ENCODE measurements at regions not wholly inside any gene's neighbourhood (a gene's known extent, or its start where the extent isn't known, plus 50 kb on each side); places are given as distances from the start of the nearest gene placed in this dataset.

GRCh38 chr2:129255610-129256313 lies 723.7 kb upstream of the RAB6C start:
- FAIRE-seq (peak; percentile 31), DNase-seq (ENCODE audit: insufficient read length, low spot score) (no peak)
- TF ChIP-seq POU2F2 (IDR thresholded peaks at IDR 0.05; ENCODE audit: low read depth, low read length) = no peak
- no peak for TF ChIP-seq POLR2A (IDR thresholded peaks at IDR 0.05; ENCODE audit: low read depth, low read length)
- TF ChIP-seq PAX5 (IDR thresholded peaks at IDR 0.05; ENCODE audit: insufficient read depth, low read length, severe bottlenecking) = no peak
- TF ChIP-seq TAF1 (IDR thresholded peaks at IDR 0.05; ENCODE audit: low read depth, low read length) = no peak
- TF ChIP-seq SPI1 (IDR thresholded peaks at IDR 0.05; ENCODE audit: low read depth, low read length) = no peak

GRCh38 chr2:129256642-129257041 lies 722.8 kb upstream of the RAB6C start:
- DNase-seq (ENCODE audit: insufficient read length, low spot score) = no peak
- no peak for FAIRE-seq
- no peak for TF ChIP-seq POLR2AphosphoS5 (IDR thresholded peaks at IDR 0.05; ENCODE audit: low read depth, low read length)
- TF ChIP-seq PAX5 (IDR thresholded peaks at IDR 0.05; ENCODE audit: insufficient read depth, low read length, severe bottlenecking) = no peak
- TF ChIP-seq SPI1 (IDR thresholded peaks at IDR 0.05; ENCODE audit: low read depth, low read length) = no peak
- TF ChIP-seq TAF1 (IDR thresholded peaks at IDR 0.05; ENCODE audit: low read depth, low read length) = no peak
- no peak for TF ChIP-seq POLR2A (IDR thresholded peaks at IDR 0.05; ENCODE audit: low read depth, low read length)
- no peak for TF ChIP-seq POU2F2 (IDR thresholded peaks at IDR 0.05; ENCODE audit: low read depth, low read length)

GRCh38 chr2:129262934-129263333 lies 716.5 kb upstream of the RAB6C start:
- no peak for FAIRE-seq
- no peak for TF ChIP-seq TAF1 (IDR thresholded peaks at IDR 0.05; ENCODE audit: low read depth, low read length)
- no peak for TF ChIP-seq POLR2AphosphoS5 (IDR thresholded peaks at IDR 0.05; ENCODE audit: low read depth, low read length)
- no peak for TF ChIP-seq POU2F2 (IDR thresholded peaks at IDR 0.05; ENCODE audit: low read depth, low read length)
- TF ChIP-seq PAX5 (IDR thresholded peaks at IDR 0.05; ENCODE audit: insufficient read depth, low read length, severe bottlenecking) = no peak
- no peak for TF ChIP-seq POLR2A (IDR thresholded peaks at IDR 0.05; ENCODE audit: low read depth, low read length)
- no peak for DNase-seq (ENCODE audit: insufficient read length, low spot score)

GRCh38 chr2:129263939-129264338 lies 715.5 kb upstream of the RAB6C start:
- DNase-seq (ENCODE audit: insufficient read length, low spot score) (no peak), FAIRE-seq (no peak)
- no peak for TF ChIP-seq SPI1 (IDR thresholded peaks at IDR 0.05; ENCODE audit: low read depth, low read length)
- no peak for TF ChIP-seq POLR2AphosphoS5 (IDR thresholded peaks at IDR 0.05; ENCODE audit: low read depth, low read length)
- no peak for TF ChIP-seq POLR2A (IDR thresholded peaks at IDR 0.05; ENCODE audit: low read depth, low read length)
- no peak for TF ChIP-seq POU2F2 (IDR thresholded peaks at IDR 0.05; ENCODE audit: low read depth, low read length)
- TF ChIP-seq PAX5 (IDR thresholded peaks at IDR 0.05; ENCODE audit: insufficient read depth, low read length, severe bottlenecking) = no peak
- TF ChIP-seq TAF1 (IDR thresholded peaks at IDR 0.05; ENCODE audit: low read depth, low read length) = no peak

GRCh38 chr2:129267559-129267958 lies 711.9 kb upstream of the RAB6C start:
- TF ChIP-seq PAX5 (IDR thresholded peaks at IDR 0.05; ENCODE audit: insufficient read depth, low read length, severe bottlenecking) (no peak), SPI1 (IDR thresholded peaks at IDR 0.05; ENCODE audit: low read depth, low read length) (no peak), POLR2AphosphoS5 (IDR thresholded peaks at IDR 0.05; ENCODE audit: low read depth, low read length) (no peak)
- FAIRE-seq (no peak), DNase-seq (ENCODE audit: insufficient read length, low spot score) (no peak)

DNA sequence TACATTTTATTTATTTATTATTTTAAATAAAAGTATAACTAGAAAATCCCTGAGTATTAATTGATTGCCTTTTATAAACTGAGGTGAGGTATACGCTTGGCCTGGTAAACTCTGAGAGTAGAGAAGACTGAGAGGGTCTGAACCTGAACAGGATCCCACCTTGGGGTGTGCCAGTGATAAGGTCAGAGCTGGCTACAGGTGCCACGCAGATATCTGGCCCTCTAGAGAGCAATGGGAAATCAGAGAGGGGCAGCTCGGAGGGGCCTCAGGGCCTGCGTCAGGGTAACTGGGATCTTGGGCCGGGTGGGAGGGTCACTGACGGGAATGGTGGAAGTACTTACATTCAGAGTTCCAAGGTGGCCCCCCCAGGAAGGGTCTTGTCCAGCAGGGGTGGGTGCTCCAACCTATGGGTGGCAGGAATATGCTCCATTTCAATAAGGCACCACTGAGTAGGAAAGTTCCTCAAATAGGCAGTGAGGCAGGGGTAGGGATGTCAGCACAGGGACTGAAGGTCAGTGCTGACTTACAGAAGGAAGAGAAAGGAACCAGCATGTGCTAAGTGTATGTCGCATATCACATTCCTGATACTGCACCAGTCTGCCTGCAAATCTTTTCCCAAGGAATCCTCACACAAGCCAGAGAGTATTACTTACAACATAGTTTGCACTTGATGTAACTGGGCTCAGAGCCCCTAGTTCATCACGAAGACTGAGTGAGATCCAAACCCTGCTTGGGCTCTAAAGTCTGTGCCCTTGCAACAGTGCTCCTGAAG lies 706.0 kb upstream of the RAB6C start:
- no peak for TF ChIP-seq TAF1 (IDR thresholded peaks at IDR 0.05; ENCODE audit: low read depth, low read length)
- TF ChIP-seq SPI1 (IDR thresholded peaks at IDR 0.05; ENCODE audit: low read depth, low read length) = no peak
- no peak for TF ChIP-seq POLR2A (IDR thresholded peaks at IDR 0.05; ENCODE audit: low read depth, low read length)
- no peak for TF ChIP-seq POLR2AphosphoS5 (IDR thresholded peaks at IDR 0.05; ENCODE audit: low read depth, low read length)
- TF ChIP-seq POU2F2 (IDR thresholded peaks at IDR 0.05; ENCODE audit: low read depth, low read length) = no peak
- no peak for TF ChIP-seq PAX5 (IDR thresholded peaks at IDR 0.05; ENCODE audit: insufficient read depth, low read length, severe bottlenecking)
- DNase-seq (ENCODE audit: insufficient read length, low spot score) (no peak), FAIRE-seq (no peak)

DNA sequence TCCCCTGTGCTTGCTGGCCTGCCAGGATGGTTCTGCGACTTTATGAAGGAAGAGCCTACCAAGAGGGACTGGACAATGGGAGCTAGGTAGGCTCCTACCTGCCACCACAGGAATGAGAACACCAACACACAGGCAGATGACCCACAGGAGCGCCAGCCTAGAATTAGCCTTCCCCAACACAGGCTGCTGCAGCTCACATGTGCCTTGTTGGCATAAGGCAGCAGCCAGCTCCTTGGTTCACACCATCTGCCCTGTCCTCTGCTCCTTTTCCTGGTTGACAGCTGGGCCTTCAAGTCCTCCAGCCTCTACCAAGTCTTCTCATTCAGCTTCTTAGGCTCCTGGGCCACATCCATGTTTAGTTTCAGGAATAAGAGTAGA lies 705.4 kb upstream of the RAB6C start:
- DNase-seq (ENCODE audit: insufficient read length, low spot score) (no peak), FAIRE-seq (no peak)
- TF ChIP-seq POLR2A (IDR thresholded peaks at IDR 0.05; ENCODE audit: low read depth, low read length) (no peak), PAX5 (IDR thresholded peaks at IDR 0.05; ENCODE audit: insufficient read depth, low read length, severe bottlenecking) (no peak), TAF1 (IDR thresholded peaks at IDR 0.05; ENCODE audit: low read depth, low read length) (no peak), POLR2AphosphoS5 (IDR thresholded peaks at IDR 0.05; ENCODE audit: low read depth, low read length) (no peak), SPI1 (IDR thresholded peaks at IDR 0.05; ENCODE audit: low read depth, low read length) (no peak), POU2F2 (IDR thresholded peaks at IDR 0.05; ENCODE audit: low read depth, low read length) (no peak)

DNA sequence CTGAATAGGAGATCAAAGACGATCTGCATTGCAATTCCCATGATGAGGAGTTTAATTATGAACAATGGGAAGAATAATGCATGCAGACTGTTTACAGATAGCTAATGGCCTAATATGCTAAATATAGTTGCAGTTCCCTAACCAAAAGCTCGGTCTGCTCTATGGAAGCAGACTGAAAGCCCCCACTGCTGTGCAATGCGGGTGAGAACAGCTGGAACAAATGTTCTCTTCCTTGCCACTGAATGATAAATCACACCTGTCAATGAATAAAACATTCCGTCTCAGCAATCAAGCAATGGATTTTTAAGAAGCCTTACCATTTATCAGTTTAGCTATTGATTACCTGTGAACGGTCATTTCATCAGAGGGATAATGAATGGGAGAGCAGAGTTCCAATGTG lies 704.5 kb upstream of the RAB6C start:
- FAIRE-seq = no peak
- no peak for DNase-seq (ENCODE audit: insufficient read length, low spot score)
- no peak for TF ChIP-seq POLR2AphosphoS5 (IDR thresholded peaks at IDR 0.05; ENCODE audit: low read depth, low read length)
- TF ChIP-seq PAX5 (IDR thresholded peaks at IDR 0.05; ENCODE audit: insufficient read depth, low read length, severe bottlenecking) = no peak
- TF ChIP-seq TAF1 (IDR thresholded peaks at IDR 0.05; ENCODE audit: low read depth, low read length) = no peak
- TF ChIP-seq SPI1 (IDR thresholded peaks at IDR 0.05; ENCODE audit: low read depth, low read length) = no peak
- TF ChIP-seq POLR2A (IDR thresholded peaks at IDR 0.05; ENCODE audit: low read depth, low read length) = no peak
- no peak for TF ChIP-seq POU2F2 (IDR thresholded peaks at IDR 0.05; ENCODE audit: low read depth, low read length)

GRCh38 chr2:129275706-129276105 lies 703.8 kb upstream of the RAB6C start:
- TF ChIP-seq TAF1 (IDR thresholded peaks at IDR 0.05; ENCODE audit: low read depth, low read length) (no peak), PAX5 (IDR thresholded peaks at IDR 0.05; ENCODE audit: insufficient read depth, low read length, severe bottlenecking) (no peak), POLR2A (IDR thresholded peaks at IDR 0.05; ENCODE audit: low read depth, low read length) (no peak), POLR2AphosphoS5 (IDR thresholded peaks at IDR 0.05; ENCODE audit: low read depth, low read length) (no peak), SPI1 (IDR thresholded peaks at IDR 0.05; ENCODE audit: low read depth, low read length) (no peak), POU2F2 (IDR thresholded peaks at IDR 0.05; ENCODE audit: low read depth, low read length) (no peak)
- no peak for DNase-seq (ENCODE audit: insufficient read length, low spot score)
- FAIRE-seq = no peak
